Colonic mucosa (tissue), 4 donors: ENCODE measurements at regions not wholly inside any gene's neighbourhood (a gene's known extent, or its start where the extent isn't known, plus 50 kb on each side); places are given as distances from the start of the nearest gene placed in this dataset.

Source experiments
- DNase-seq: peaks from one replicate; pipeline ENCODE4 v3.0.0-alpha.2; 2020
- H3K27ac ChIP-seq: fragments of 200-600 bp; one replicate; pipeline ENCODE4 v1.8.0; 2021
- H3K27me3 ChIP-seq: fragments of 200-600 bp; one replicate; pipeline ENCODE4 v1.8.0; 2021
- H3K36me3 ChIP-seq: fragments of 200-600 bp; one replicate; pipeline ENCODE4 v1.8.0; 2021
- H3K4me1 ChIP-seq: fragments of 200-600 bp; one replicate; pipeline ENCODE4 v1.8.0; 2021; ENCODE audit warnings: mild to moderate bottlenecking
- H3K4me3 ChIP-seq: fragments of 200-600 bp; one replicate; pipeline ENCODE4 v1.8.0; 2021
- H3K9ac ChIP-seq, 2 donors: one replicate each; pipeline ENCODE4 v1.7.0; 2013; ENCODE audit warnings: control low read depth in 2 of 2, low read depth in 2 of 2, low read length in 2 of 2
- H3K9me3 ChIP-seq: fragments of 200-600 bp; one replicate; pipeline ENCODE4 v1.8.0; 2021
- CTCF ChIP-seq: fragments of 200-600 bp; IDR thresholded peaks from one replicate; pipeline ENCODE4 v1.8.0; 2022; ENCODE audit warnings: antibody characterized with exemption, mild to moderate bottlenecking
- intact Hi-C: fragments of 100-400 bp; cut with DNase I; formaldehyde crosslinking; loops from one replicate; pipeline ENCODE4 v1.14.1; 2022
- donor health status: healthy.
- donor health status: DM: no; HTN: no; CAD: no.
- donor health status: DM: no; HTN: no; CAD: no.

GRCh38 chr15:62439543-62440016 is 274.5 kb upstream of the C2CD4B start:
- Histone ChIP-seq H3K9me3 (no peaks in the 10 kb centered on the region), H3K27ac (no peak overlapping the region), H3K36me3 (no peaks in the 10 kb centered on the region), H3K4me1 (no peaks in the 10 kb centered on the region), H3K27me3 (no peaks in the 10 kb centered on the region), H3K9ac (no peak overlapping the region), H3K4me3 (no peak overlapping the region)
- no peak for DNase-seq
- TF ChIP-seq CTCF = no peak
- intact Hi-C loops = no loop called here

GRCh38 chr15:62440362-62441105 is 275.4 kb upstream of the C2CD4B start:
- no peaks in the 10 kb centered on the region for H3K4me1 ChIP-seq
- no peaks in the 10 kb centered on the region for H3K27me3 ChIP-seq
- no peak for DNase-seq
- H3K36me3 ChIP-seq = no peaks in the 10 kb centered on the region
- H3K9me3 ChIP-seq = no peaks in the 10 kb centered on the region
- TF ChIP-seq CTCF = no peak
- intact Hi-C loops = no loop called here
- no peak overlapping the region for H3K9ac ChIP-seq
- H3K27ac ChIP-seq = no peak overlapping the region
- no peak overlapping the region for H3K4me3 ChIP-seq

GRCh38 chr15:62444104-62445022 is 279.3 kb upstream of the C2CD4B start:
- Histone ChIP-seq H3K9ac (no peak overlapping the region), H3K9me3 (no peaks in the 10 kb centered on the region), H3K4me3 (no peak overlapping the region), H3K4me1 (no peaks in the 10 kb centered on the region), H3K27me3 (no peaks in the 10 kb centered on the region), H3K27ac (no peak overlapping the region), H3K36me3 (no peaks in the 10 kb centered on the region)
- TF ChIP-seq CTCF = no peak
- DNase-seq = no peak
- intact Hi-C loops = no loop called here

GRCh38 chr15:62445244-62445643 is 280.2 kb upstream of the C2CD4B start:
- TF ChIP-seq CTCF = no peak
- H3K27ac ChIP-seq = no peak overlapping the region
- no peaks in the 10 kb centered on the region for H3K27me3 ChIP-seq
- no peak for DNase-seq
- no peak overlapping the region for H3K4me3 ChIP-seq
- H3K9ac ChIP-seq = no peak overlapping the region
- H3K4me1 ChIP-seq = no peaks in the 10 kb centered on the region
- no peaks in the 10 kb centered on the region for H3K36me3 ChIP-seq
- intact Hi-C loops = no loop called here
- no peaks in the 10 kb centered on the region for H3K9me3 ChIP-seq

GRCh38 chr15:62446984-62447383 is 281.9 kb upstream of the C2CD4B start:
- Histone ChIP-seq H3K4me1 (no peaks in the 10 kb centered on the region), H3K27ac (no peak overlapping the region), H3K4me3 (no peak overlapping the region), H3K9ac (no peak overlapping the region), H3K36me3 (no peaks in the 10 kb centered on the region), H3K9me3 (no peaks in the 10 kb centered on the region), H3K27me3 (no peaks in the 10 kb centered on the region)
- no peak for TF ChIP-seq CTCF
- no peak for DNase-seq
- intact Hi-C loops = no loop called here
